ENCODE measurements at regions not wholly inside any gene's neighbourhood (a gene's known extent, or its start where the extent isn't known, plus 50 kb on each side); places are given as distances from the start of the nearest gene placed in this dataset.

DNA sequence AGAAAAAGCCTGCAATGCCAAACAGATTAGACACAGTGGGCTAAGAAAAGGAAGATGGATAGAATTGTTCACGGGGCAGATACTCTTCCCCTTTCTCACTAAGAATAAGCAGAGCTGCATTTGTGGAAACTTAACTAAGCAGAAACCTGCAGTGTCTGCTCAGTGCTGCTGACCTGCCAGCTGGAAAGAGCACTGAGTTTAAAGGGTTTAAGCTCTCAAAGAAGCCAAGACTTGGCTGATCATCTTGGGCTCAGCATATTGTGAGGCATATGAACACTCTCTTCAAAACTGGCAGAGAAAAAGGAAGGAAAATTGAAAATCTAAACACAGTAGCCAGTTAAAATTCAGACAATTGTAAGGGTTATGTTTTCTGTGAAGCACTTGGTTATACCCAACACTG is 711.1 kb upstream of the EPHA7 start:
- H3K36me3 ChIP-seq, result no peaks in the 10 kb centered on the region
- intact Hi-C loops (cut with micrococcal nuclease), result no loop called here
- no peaks in the 10 kb centered on the region for H3K27me3 ChIP-seq (ENCODE audit: low read depth)
- H3K4me1 ChIP-seq, result no peaks in the 10 kb centered on the region
- H3K9me3 ChIP-seq (replicated peaks), result no peaks in the 10 kb centered on the region
- TF ChIP-seq, protein P1, sequence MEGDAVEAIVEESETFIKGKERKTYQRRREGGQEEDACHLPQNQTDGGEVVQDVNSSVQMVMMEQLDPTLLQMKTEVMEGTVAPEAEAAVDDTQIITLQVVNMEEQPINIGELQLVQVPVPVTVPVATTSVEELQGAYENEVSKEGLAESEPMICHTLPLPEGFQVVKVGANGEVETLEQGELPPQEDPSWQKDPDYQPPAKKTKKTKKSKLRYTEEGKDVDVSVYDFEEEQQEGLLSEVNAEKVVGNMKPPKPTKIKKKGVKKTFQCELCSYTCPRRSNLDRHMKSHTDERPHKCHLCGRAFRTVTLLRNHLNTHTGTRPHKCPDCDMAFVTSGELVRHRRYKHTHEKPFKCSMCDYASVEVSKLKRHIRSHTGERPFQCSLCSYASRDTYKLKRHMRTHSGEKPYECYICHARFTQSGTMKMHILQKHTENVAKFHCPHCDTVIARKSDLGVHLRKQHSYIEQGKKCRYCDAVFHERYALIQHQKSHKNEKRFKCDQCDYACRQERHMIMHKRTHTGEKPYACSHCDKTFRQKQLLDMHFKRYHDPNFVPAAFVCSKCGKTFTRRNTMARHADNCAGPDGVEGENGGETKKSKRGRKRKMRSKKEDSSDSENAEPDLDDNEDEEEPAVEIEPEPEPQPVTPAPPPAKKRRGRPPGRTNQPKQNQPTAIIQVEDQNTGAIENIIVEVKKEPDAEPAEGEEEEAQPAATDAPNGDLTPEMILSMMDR (IDR thresholded peaks at IDR 0.05; ENCODE audit: borderline replicate concordance), result no peak
- no peak for DNase-seq
- no peak overlapping the region for H3K27ac ChIP-seq (replicated peaks)
- no peak overlapping the region for H3K4me3 ChIP-seq

DNA sequence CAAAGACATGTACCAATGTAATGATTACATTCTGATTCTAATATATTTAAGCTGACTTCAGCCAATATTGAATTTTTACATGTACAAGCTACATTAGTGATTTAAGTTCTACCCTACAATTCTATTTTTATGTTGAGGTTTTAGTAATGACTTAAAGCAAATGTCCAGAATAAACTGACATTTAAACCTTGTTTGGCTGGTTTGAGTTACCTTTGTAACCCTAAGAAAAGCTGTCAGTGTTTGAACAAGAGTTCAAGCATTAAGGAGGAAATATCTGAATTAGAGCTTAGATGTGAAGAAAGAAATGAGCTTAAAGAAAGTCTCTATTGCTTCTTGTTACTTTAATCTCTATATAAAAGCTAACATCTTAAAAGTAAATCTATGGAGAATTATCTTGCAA is 710.6 kb upstream of the EPHA7 start:
- Histone ChIP-seq H3K9me3 (replicated peaks) (no peaks in the 10 kb centered on the region), H3K4me1 (no peaks in the 10 kb centered on the region), H3K4me3 (no peak overlapping the region), H3K36me3 (no peaks in the 10 kb centered on the region), H3K27ac (replicated peaks) (no peak overlapping the region), H3K27me3 (ENCODE audit: low read depth) (no peaks in the 10 kb centered on the region)
- TF ChIP-seq, protein P1 (IDR thresholded peaks at IDR 0.05; ENCODE audit: borderline replicate concordance), result no peak
- intact Hi-C loops (cut with micrococcal nuclease), result no loop called here
- DNase-seq, result no peak

DNA sequence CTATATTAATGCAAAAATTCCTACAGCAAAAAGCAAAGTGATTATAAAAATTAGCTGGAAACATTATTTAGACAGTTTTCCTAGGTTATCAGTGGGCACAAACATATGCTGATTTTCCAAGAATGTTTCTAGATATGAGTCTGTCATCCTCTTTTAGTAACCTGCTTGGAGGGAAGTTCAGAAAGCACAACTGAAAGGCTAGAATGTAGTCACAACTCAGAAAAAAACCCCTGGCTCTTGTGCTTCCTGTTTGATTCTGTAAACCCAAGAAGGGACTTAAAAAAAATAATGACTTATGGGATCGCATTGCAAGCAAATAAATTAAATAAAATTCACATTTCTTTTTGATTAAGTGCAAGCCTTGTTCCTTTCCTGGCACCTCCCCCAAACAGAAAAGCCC is 708.4 kb upstream of the EPHA7 start:
- H3K4me3 ChIP-seq, result no peak overlapping the region
- H3K36me3 ChIP-seq, result no peaks in the 10 kb centered on the region
- no peak overlapping the region for H3K27ac ChIP-seq (replicated peaks)
- intact Hi-C loops (cut with micrococcal nuclease), result no loop called here
- TF ChIP-seq, protein P1 (IDR thresholded peaks at IDR 0.05; ENCODE audit: borderline replicate concordance), result no peak
- no peak for DNase-seq
- no peaks in the 10 kb centered on the region for H3K9me3 ChIP-seq (replicated peaks)
- no peaks in the 10 kb centered on the region for H3K4me1 ChIP-seq
- no peaks in the 10 kb centered on the region for H3K27me3 ChIP-seq (ENCODE audit: low read depth)

DNA sequence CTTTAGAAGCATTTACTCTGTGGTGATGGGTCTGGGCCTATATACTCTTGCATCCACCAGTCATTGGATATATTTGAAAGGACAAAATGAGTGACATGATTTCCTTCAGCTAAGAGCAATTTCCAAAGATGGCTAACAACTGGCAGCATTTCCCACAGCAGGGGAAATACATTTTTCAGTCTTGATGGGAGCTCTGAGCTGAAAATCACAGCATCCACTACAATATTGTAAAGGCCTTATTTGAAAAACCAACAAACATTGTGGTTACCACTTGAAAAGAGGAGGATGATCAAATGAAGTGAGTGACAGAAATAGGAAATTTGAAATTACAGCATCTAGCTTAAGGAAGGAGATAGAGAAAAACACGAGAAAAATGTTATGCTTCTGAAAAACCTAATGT is 705.0 kb upstream of the EPHA7 start:
- TF ChIP-seq, protein P1 (IDR thresholded peaks at IDR 0.05; ENCODE audit: borderline replicate concordance), result no peak

DNA sequence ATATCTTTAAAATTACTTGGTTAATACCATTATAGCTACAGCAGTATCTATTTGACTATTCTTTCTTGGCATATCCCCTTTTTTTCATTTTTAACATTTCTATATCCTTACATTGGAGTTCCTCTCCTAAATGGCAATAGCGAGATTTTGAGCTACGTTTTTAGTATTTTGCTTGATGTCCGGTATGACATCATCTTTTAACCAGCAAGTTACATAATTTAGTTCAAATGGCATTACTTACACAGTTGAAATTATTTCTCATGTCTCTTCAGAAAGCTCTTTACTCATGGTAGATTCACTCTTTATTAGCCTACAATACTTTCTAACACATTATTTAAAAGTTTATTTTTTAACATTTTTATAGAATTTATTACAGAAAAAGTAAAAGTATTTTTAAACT is 701.7 kb upstream of the EPHA7 start:
- TF ChIP-seq, protein P1 (IDR thresholded peaks at IDR 0.05; ENCODE audit: borderline replicate concordance), result no peak
- Histone ChIP-seq H3K36me3 (no peaks in the 10 kb centered on the region), H3K9me3 (replicated peaks) (no peaks in the 10 kb centered on the region), H3K4me3 (no peak overlapping the region), H3K27ac (replicated peaks) (no peak overlapping the region), H3K27me3 (ENCODE audit: low read depth) (no peaks in the 10 kb centered on the region), H3K4me1 (no peaks in the 10 kb centered on the region)
- no peak for DNase-seq
- intact Hi-C loops (cut with micrococcal nuclease), result no loop called here

More for the DNA sequence above, 705.0 kb upstream of the EPHA7 start:
- intact Hi-C loops (cut with micrococcal nuclease), result no loop called here
- Histone ChIP-seq H3K4me3 (no peak overlapping the region), H3K9me3 (replicated peaks) (no peaks in the 10 kb centered on the region), H3K27ac (replicated peaks) (no peak overlapping the region), H3K27me3 (ENCODE audit: low read depth) (no peaks in the 10 kb centered on the region), H3K36me3 (no peaks in the 10 kb centered on the region), H3K4me1 (no peaks in the 10 kb centered on the region)
- DNase-seq, result no peak

DNA sequence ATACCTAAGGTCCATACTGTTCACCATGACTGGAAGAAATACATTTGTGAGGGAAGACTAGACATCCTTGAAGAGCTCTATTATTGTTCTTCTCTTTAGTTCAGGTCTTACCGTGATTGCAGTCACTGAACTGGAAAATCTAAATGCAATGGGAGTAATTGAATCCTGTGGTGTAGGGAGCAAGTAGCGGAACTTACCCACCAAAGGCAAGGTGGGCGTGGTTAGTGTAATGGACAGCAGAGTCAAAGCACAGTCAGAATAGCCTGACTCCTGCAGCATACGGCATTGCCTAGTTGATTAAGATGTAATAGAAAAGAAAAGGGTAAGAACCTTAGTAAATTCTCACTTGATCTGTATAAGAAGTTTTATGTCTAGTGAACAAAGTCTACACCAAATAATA is 679.7 kb upstream of the EPHA7 start:
- no peak overlapping the region for H3K4me3 ChIP-seq
- H3K27ac ChIP-seq (replicated peaks), result no peak overlapping the region
- no peak for DNase-seq
- H3K9me3 ChIP-seq (replicated peaks), result no peaks in the 10 kb centered on the region
- intact Hi-C loops (cut with micrococcal nuclease), result no loop called here
- H3K36me3 ChIP-seq, result no peaks in the 10 kb centered on the region
- TF ChIP-seq, protein P1 (IDR thresholded peaks at IDR 0.05; ENCODE audit: borderline replicate concordance), result no peak
- no peaks in the 10 kb centered on the region for H3K4me1 ChIP-seq
- no peaks in the 10 kb centered on the region for H3K27me3 ChIP-seq (ENCODE audit: low read depth)

Data from left ventricle myocardium inferior (tissue), 1 donor.